Endothelial cell of umbilical vein (primary cell): ENCODE measurements at regions not wholly inside any gene's neighbourhood (a gene's known extent, or its start where the extent isn't known, plus 50 kb on each side); places are given as distances from the start of the nearest gene placed in this dataset.

ENCODE experiments used
- BruUV-seq: library from RNA; stranded (reverse); fragments of 400-500 nt; replicated peaks from 2 replicates; lab custom pipeline; 2021; lab: Mats Ljungman, UMichigan
- CTCF ChIA-PET: fragments of 300-600, 350-600 bp; sonication (Branson Sonifier 250); formaldehyde crosslinking; loops from one replicate; lab custom pipeline; 2021; ENCODE audit warnings: antibody characterized with exemption, inconsistent platforms; lab: Charles Lee
- POLR2A ChIA-PET: fragments of 300-600, 350-600 bp; sonication (Branson Sonifier 250); formaldehyde crosslinking; loops from one replicate; lab custom pipeline; 2021; ENCODE audit warnings: antibody characterized with exemption, inconsistent platforms; lab: Charles Lee
- DNase-seq: peaks from one replicate; pipeline ENCODE4 v3.0.0-alpha.2; 2011; ENCODE audit warnings: low read depth, low spot score
- FAIRE-seq: peaks from 2 replicates; lab custom pipeline; 2011; peaks lifted over from hg19 to GRCh38; lab: Jason Lieb, UNC
- H2AFZ ChIP-seq: 2 replicates; pipeline ENCODE4 v1.6.0; 2012; ENCODE audit warnings: low read depth, low read length, control low read depth, inconsistent platforms
- H3K27ac ChIP-seq: 2 replicates; pipeline ENCODE4 v1.5.1; 2011; ENCODE audit warnings: low read depth, mild to moderate bottlenecking, control low read depth, low read length, moderate library complexity; ENCODE audit not compliant: insufficient read depth
- H3K27me3 ChIP-seq, 2 experiments: 2 replicates each; pipeline versions ENCODE4 v1.6.0 to v1.6.1; 2011; ENCODE audit warnings: low read length in 2 of 2, mixed read lengths in 1 of 2; ENCODE audit not compliant: control insufficient read depth in 2 of 2, insufficient read depth in 2 of 2
- H3K36me3 ChIP-seq, 2 experiments: 2 replicates in 1 of 2; 3 replicates in 1 of 2; pipeline ENCODE4 v1.5.1; 2011; ENCODE audit warnings: low read length in 2 of 2, mild to moderate bottlenecking in 1 of 2, moderate library complexity in 1 of 2; ENCODE audit not compliant: control insufficient read depth in 2 of 2, insufficient read depth in 2 of 2; ENCODE audit errors: extremely low read depth in 1 of 2
- H3K4me1 ChIP-seq: 3 replicates; pipeline ENCODE4 v1.5.1; 2011; ENCODE audit warnings: mild to moderate bottlenecking, low read length; ENCODE audit not compliant: control insufficient read depth, insufficient read depth; ENCODE audit errors: extremely low read depth
- H3K4me2 ChIP-seq: 2 replicates; pipeline ENCODE4 v1.6.1; 2011; ENCODE audit warnings: low read length, control low read depth, mixed read lengths; ENCODE audit not compliant: insufficient read depth
- H3K4me3 ChIP-seq, 3 experiments: fragments of 200-600 bp in 1 of 3; sonication (generic), shearing (Covaris generic) in 1 of 3; replicated peaks in 1 of 3; 2 replicates each; pipeline ENCODE4 v1.5.1; 2011 to 2016; ENCODE audit warnings: control low read depth in 3 of 3, low read length in 3 of 3, mild to moderate bottlenecking in 2 of 3, inconsistent platforms in 1 of 3, low read depth in 1 of 3, moderate library complexity in 1 of 3; ENCODE audit not compliant: insufficient read depth in 1 of 3
- H3K79me2 ChIP-seq: 2 replicates; pipeline ENCODE4 v1.6.0; 2012; ENCODE audit warnings: low read length, inconsistent platforms; ENCODE audit not compliant: control insufficient read depth, insufficient read depth
- H3K9ac ChIP-seq: replicated peaks from 2 replicates; pipeline ENCODE3; 2011; ENCODE audit warnings: low read length, control low read depth; ENCODE audit not compliant: insufficient read depth; ENCODE audit errors: extremely low read depth
- H3K9me1 ChIP-seq: replicated peaks from 3 replicates; pipeline ENCODE4 v1.6.0; 2011; ENCODE audit warnings: mild to moderate bottlenecking, low read length; ENCODE audit not compliant: control insufficient read depth, insufficient read depth; ENCODE audit errors: extremely low read depth
- H3K9me3 ChIP-seq: replicated peaks from 2 replicates; pipeline ENCODE4 v1.5.1; 2012; ENCODE audit warnings: low read length, inconsistent platforms; ENCODE audit not compliant: control insufficient read depth, insufficient read depth
- H4K20me1 ChIP-seq: replicated peaks from 2 replicates; pipeline ENCODE3; 2011; ENCODE audit warnings: mild to moderate bottlenecking, low read length; ENCODE audit not compliant: control insufficient read depth, insufficient read depth; ENCODE audit errors: extremely low read depth
- CTCF ChIP-seq, 2 donors: IDR thresholded peaks; 1 replicate in 1 of 2; 2 replicates in 1 of 2; pipeline ENCODE4 v1.5.1; 2011; ENCODE audit warnings: low read length in 2 of 2, mild to moderate bottlenecking in 2 of 2, moderate library complexity in 2 of 2, control low read depth in 1 of 2, inconsistent platforms in 1 of 2, low read depth in 1 of 2; ENCODE audit not compliant: insufficient read depth in 1 of 2; ENCODE audit errors: extremely low read depth in 1 of 2
- EZH2 ChIP-seq: IDR thresholded peaks from 2 replicates; pipeline ENCODE4 v1.6.1; 2012; ENCODE audit warnings: borderline replicate concordance, low read depth, mild to moderate bottlenecking, moderate library complexity, low read length, inconsistent platforms; ENCODE audit not compliant: severe bottlenecking
- FOS ChIP-seq: IDR thresholded peaks from 2 replicates; pipeline ENCODE4 v1.6.1; 2011; ENCODE audit warnings: mild to moderate bottlenecking, low read length, moderate library complexity, borderline replicate concordance; ENCODE audit not compliant: insufficient read depth
- GATA2 ChIP-seq: IDR thresholded peaks from 2 replicates; pipeline ENCODE4 v1.7.0; 2011; ENCODE audit warnings: low read depth, mild to moderate bottlenecking, moderate library complexity, mixed read lengths, low read length; ENCODE audit not compliant: insufficient read length, insufficient read depth
- JUN ChIP-seq: IDR thresholded peaks from 2 replicates; pipeline ENCODE4 v1.6.1; 2011; ENCODE audit warnings: borderline replicate concordance, low read depth; ENCODE audit not compliant: insufficient read length, insufficient read depth
- MAX ChIP-seq: IDR thresholded peaks from 2 replicates; pipeline ENCODE4 v1.6.1; 2011; ENCODE audit not compliant: insufficient read depth, insufficient read length
- MYC ChIP-seq: IDR thresholded peaks from one replicate; pipeline ENCODE4 v1.6.1; 2011; ENCODE audit warnings: mild to moderate bottlenecking, low read depth, low read length
- POLR2A ChIP-seq: IDR thresholded peaks from 2 replicates; pipeline ENCODE4 v1.6.1; 2012; ENCODE audit warnings: low read depth, mild to moderate bottlenecking, control low read depth, low read length
- POLR2AphosphoS5 ChIP-seq: IDR thresholded peaks from 2 replicates; pipeline ENCODE4 v1.6.1; 2012; ENCODE audit warnings: low read depth, mild to moderate bottlenecking, control low read depth, low read length, moderate library complexity; ENCODE audit not compliant: insufficient read depth
- dilution Hi-C: fragments of 300-500 bp; cut with MboI; formaldehyde crosslinking; loops from one replicate; pipeline ENCODE4 v1.15.0; 2019; ENCODE audit warnings: low sequenced_read_pairs; ENCODE audit not compliant: extremely low pct_ligation_motif_present
- intact Hi-C: fragments of 100-400 bp; cut with micrococcal nuclease; formaldehyde crosslinking; loops from one replicate; pipeline ENCODE4 v1.10.0; 2022

GRCh38 chr3:46143951-46144473 is 64.1 kb downstream of the CCR1 start:
- intact Hi-C loops (no loop called here), dilution Hi-C loops (no loop called here)
- Histone ChIP-seq H3K36me3 (no peaks in the 10 kb centered on the region), H3K9me3 (no peaks in the 10 kb centered on the region), H3K4me1 (no peaks in the 10 kb centered on the region), H3K4me3 (no peak overlapping the region), H3K79me2 (no peaks in the 10 kb centered on the region), H2AFZ (no peak overlapping the region), H3K27me3 (no peaks in the 10 kb centered on the region), H3K9me1 (no peaks in the 10 kb centered on the region), H3K9ac (no peak overlapping the region), H3K4me2 (no peak overlapping the region), H3K27ac (no peak overlapping the region), H4K20me1 (no peaks in the 10 kb centered on the region)
- CTCF ChIA-PET = no interaction called here
- POLR2A ChIA-PET = no interaction called here
- TF ChIP-seq POLR2AphosphoS5 (no peak), CTCF (IDR thresholded peaks at IDR 0.05; ENCODE audit: extremely low read depth in 1 of 2, insufficient read depth in 1 of 2, low read depth in 1 of 2, low read length in 2 of 2) (no peak), EZH2 (no peak), JUN (no peak), MYC (no peak), GATA2 (no peak), POLR2A (no peak), MAX (no peak), FOS (no peak)
- BruUV-seq = no TSS peak
- no peak for FAIRE-seq
- DNase-seq = no peak
